GM10266 (cell line): ENCODE measurements at regions not wholly inside any gene's neighbourhood (a gene's known extent, or its start where the extent isn't known, plus 50 kb on each side); places are given as distances from the start of the nearest gene placed in this dataset.

Experiments used
- DNase-seq: peaks from one replicate; pipeline ENCODE4 v3.0.0; 2012; ENCODE audit errors: extremely low spot score
- CTCF ChIP-seq: IDR thresholded peaks from 2 replicates; pipeline ENCODE4 v1.5.1; 2012; ENCODE audit warnings: mild to moderate bottlenecking, low read depth; ENCODE audit not compliant: control insufficient read depth, insufficient read depth; ENCODE audit errors: missing control alignments

DNA sequence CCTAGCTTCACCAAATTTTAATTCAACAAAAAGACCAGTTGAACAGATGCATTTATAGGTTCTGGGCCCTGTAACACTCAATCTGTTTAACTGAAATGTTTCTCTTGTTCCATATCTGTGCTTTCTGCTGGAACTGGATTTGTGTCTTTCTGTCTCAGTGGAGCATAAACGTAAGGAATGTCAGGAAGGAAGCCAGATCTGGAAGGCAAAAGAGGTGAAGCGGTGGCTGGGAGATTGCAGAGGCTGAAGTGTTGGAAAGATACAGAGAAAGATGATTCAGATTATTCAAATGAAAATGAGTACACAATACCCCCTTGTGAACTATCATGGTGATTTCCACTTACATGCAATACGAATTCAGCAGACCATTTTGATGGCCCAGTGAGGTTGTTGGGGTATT is 406.8 kb downstream of the BRINP1 start:
- no peak for TF ChIP-seq CTCF
- DNase-seq: no peak

GRCh38 chr9:118963674-118964073 is 405.6 kb downstream of the BRINP1 start:
- no peak for DNase-seq
- TF ChIP-seq CTCF: no peak

- no peak for TF ChIP-seq CTCF
- no peak for DNase-seq
These were observed 401.3 kb downstream of the BRINP1 start for GRCh38 chr9:118967901-118968300.

DNA sequence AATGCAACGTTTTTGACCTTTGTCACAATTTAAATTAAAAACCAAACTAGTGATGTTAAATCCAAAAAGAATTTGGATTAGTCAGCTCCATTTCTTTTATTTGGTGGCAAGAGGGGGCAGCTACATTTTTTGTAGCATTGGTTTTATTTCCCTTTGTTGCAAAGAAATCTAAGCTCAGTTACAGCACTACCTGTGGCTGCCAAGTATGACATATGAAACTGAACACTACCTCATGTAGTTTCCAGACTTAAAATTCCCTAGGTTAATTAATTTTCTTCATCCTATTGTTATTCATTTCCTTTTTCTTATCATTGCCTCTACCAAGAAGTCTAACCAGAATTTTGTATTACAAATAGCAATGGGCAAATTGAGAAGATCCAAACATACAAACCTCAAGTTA is 393.5 kb downstream of the BRINP1 start:
- no peak for TF ChIP-seq CTCF
- DNase-seq: no peak

DNA sequence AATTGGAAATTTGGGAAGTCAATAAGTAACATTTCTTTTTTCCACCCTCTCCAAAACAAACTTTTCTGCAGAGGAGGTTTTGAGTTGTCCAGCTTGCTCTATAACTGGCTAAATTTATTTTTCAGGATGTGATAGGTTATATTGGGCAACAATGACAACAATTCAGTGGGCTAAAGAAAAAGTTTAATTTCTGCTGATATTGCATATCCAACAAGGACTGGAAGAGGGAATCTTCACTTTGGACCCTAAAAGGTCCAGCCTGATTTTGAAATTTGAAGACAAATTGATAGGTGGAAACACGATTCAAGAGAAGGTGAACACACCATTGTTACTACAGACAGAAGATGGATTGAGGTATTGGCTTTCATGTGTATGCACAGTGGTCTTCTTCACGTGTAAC is 393.1 kb downstream of the BRINP1 start:
- TF ChIP-seq CTCF: no peak

DNA sequence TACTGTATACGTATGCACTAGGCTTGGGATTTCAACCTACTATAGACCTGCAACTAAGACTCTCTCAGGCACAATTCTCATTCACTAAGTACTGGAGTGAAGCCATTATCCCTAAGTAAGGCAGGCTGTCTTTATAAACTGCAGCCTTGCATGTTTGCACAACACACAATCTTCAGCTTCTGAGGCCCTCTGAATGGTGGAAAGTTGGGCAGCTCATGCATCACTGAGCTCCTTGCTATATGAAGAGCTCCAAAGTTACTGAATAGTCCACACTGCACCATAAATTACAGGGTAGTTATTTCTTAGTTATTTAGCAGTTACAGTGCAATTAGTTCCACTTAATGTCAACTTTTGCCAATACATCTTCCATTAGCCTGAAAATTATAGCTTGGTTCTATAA is 384.6 kb downstream of the BRINP1 start:
- TF ChIP-seq CTCF: no peak
- no peak for DNase-seq

More for the DNA sequence above, 393.1 kb downstream of the BRINP1 start:
- DNase-seq: no peak

DNA sequence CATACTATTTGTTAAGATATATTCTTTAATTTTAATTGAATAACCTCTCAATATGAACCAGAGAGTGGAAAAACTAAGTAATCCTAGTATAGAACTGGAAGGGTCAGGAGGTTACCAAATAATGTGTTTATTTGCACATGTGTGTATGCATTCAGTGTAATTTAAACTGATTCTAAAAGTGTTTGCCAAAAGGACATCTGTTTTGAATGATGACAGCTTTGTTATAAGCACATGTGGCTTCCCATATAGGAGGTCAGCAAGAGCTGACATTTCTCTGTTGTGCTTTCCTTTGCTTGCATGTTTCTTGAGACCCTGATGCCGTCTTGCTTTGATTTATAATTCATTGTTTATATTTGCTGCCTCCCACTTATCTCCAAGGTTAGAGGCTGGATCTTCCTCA is 383.4 kb downstream of the BRINP1 start:
- no peak for DNase-seq
- no peak for TF ChIP-seq CTCF
